ENCODE measurements at regions not wholly inside any gene's neighbourhood (a gene's known extent, or its start where the extent isn't known, plus 50 kb on each side); places are given as distances from the start of the nearest gene placed in this dataset.

DNA sequence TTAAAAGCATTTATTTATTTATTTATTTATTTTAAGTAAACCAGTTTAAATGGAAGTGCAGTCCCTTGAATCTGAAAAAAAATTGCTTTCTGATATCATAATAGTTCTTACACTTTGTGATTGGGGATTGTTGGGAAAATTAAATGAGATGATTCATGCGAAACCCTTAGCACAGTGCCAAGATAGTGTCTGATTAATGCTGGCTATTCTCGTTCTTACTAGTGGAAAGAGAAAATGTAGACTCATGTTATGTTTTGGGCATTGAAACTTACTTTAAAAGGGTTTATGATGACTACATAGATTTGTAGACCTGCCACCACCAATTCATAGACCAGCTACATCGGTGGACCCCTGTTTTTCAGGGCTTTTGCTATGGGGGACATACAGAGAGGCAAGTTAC lies 229.2 kb upstream of the ZFP64 start:
- TF ChIP-seq, protein P1, sequence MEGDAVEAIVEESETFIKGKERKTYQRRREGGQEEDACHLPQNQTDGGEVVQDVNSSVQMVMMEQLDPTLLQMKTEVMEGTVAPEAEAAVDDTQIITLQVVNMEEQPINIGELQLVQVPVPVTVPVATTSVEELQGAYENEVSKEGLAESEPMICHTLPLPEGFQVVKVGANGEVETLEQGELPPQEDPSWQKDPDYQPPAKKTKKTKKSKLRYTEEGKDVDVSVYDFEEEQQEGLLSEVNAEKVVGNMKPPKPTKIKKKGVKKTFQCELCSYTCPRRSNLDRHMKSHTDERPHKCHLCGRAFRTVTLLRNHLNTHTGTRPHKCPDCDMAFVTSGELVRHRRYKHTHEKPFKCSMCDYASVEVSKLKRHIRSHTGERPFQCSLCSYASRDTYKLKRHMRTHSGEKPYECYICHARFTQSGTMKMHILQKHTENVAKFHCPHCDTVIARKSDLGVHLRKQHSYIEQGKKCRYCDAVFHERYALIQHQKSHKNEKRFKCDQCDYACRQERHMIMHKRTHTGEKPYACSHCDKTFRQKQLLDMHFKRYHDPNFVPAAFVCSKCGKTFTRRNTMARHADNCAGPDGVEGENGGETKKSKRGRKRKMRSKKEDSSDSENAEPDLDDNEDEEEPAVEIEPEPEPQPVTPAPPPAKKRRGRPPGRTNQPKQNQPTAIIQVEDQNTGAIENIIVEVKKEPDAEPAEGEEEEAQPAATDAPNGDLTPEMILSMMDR (conservative IDR thresholded peaks at IDR 0.05 in 1 of 2, IDR thresholded peaks at IDR 0.05 in 1 of 2; ENCODE audit: low read depth in 1 of 2, low read length in 2 of 2) = no peak
- no peak for TF ChIP-seq EZH2 (IDR thresholded peaks at IDR 0.05; ENCODE audit: low read length, missing control alignments)
